ENCODE measurements at regions not wholly inside any gene's neighbourhood (a gene's known extent, or its start where the extent isn't known, plus 50 kb on each side); places are given as distances from the start of the nearest gene placed in this dataset.
"Not testable (repeated sequence)": the region's sequence is repeated elsewhere in the genome, so short reads cannot be mapped to it uniquely, and the experiment has no call there.

DNA sequence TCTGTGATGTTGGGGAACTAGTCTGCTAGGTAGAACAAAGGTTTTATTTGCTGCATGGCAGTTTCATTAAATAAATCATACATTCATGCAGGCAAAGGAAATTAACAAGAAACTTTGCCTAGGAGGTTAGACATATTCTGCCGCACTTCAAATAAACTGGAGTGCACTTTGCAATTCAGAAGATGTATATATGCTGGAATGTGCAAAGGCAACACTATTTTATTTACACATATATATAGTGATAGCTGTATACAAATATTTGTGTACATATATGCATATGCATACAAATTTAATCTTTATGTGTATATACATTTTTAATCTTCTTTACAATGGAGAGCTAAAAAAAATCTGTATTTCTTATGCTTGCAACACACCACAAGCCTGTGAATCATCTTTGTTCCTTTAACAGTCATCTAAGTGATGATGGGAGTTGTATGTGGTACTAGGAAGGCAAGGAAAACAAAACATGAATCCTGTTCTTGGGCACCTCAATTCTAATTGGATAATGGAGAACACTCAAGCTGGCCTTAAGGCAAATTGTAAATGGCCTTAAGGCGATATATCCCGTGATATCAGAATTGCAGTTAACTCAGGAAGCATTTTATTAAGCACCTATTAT lies 605.8 kb upstream of the CAMK1G start:
- no peak for DNase-seq (ENCODE audit: extremely low read depth in 1 of 11, low read depth in 9 of 11, low spot score in 4 of 11)

DNA sequence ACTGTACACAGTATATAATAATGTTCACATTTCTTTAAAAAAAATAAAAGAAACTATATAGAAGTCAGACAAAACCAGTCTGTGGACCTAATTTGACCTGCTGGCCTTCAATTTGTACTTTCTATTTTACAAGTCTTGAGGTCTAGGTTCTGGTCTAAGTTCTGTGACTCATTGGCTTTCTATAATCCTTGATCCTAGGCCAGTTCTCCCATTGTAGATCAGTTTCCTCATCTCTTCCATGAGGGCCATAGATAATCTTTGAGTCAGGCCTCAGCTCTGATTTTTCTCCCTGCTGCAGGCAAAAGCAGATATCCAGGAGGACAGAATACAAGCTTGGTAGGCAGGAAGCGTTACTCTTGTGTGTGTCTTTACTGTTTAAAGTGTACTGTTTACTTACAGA lies 603.7 kb upstream of the CAMK1G start:
- no peak for DNase-seq (ENCODE audit: extremely low read depth in 1 of 11, low read depth in 9 of 11, low spot score in 4 of 11)

- no peak for DNase-seq (ENCODE audit: extremely low read depth in 1 of 11, low read depth in 9 of 11, low spot score in 4 of 11)
These were observed 602.9 kb upstream of the CAMK1G start for GRCh38 chr1:208980605-208981004.

GRCh38 chr1:208985231-208985630 lies 598.3 kb upstream of the CAMK1G start:
- no peak for DNase-seq (ENCODE audit: extremely low read depth in 1 of 11, low read depth in 9 of 11, low spot score in 4 of 11)

DNA sequence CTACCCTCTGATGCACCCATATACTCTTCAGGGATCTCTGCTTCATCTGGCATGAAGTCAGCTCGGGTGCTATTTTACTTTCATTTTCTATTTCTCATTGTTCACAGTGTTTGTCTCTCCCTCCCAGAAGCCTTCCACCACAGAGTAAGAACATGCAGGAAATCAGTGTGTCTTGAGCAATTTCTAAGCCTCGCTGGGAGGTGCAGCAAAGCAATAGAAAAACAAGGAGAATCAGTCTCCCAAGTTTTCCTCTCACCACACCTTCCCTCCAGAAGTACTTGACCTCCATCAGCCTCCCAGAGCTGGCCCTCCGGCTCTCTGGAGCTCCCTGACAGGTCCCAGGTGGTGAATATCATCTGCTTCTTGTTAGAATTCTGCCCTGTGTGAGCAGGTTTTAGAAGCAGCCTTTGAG lies 594.7 kb upstream of the CAMK1G start:
- DNase-seq (ENCODE audit: extremely low read depth in 1 of 11, low read depth in 9 of 11, low spot score in 4 of 11) = peak in 10 of 11 donors; percentile 7 to 29 (median 18)

DNA sequence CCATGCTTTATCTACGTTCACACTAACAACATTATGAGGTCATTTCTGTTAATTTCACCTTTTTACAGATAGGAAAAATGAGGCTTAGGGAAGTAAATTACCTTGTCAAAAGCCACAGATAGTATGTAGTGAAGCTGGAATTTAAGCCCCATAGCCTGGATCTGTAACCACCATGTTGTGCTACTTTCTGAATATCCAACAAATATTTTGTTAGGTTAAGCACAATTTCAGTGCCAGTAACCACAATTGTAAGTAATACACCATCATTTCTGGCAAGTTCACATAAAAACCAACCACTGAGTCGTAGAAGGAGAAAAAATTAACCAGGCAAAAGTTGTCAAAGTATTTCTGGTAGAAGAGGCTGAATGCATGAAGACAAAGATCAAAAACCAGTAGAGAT lies 593.1 kb upstream of the CAMK1G start:
- DNase-seq (ENCODE audit: extremely low read depth in 1 of 11, low read depth in 9 of 11, low spot score in 4 of 11) = no peak

DNA sequence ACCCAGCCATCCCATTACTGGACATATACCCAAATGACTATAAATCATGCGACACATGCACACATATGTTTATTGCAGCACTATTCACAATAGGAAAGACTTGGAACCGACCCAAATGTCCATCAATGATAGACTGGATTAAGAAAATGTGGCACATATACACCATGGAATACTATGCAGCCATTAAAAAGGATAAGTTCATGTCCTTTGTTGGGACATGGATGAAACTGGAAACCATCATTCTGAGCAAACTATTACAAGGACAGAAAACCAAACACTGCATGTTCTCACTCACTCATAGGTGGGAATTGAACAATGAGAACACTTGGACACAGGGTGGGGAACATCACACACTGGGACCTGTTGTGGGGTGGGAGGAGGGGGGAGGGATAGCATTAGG lies 586.5 kb upstream of the CAMK1G start:
- not testable (repeated sequence) for DNase-seq (ENCODE audit: extremely low read depth in 1 of 11, low read depth in 9 of 11, low spot score in 4 of 11)

- peak in 1 of 11 donors; percentile 8 for DNase-seq (ENCODE audit: extremely low read depth in 1 of 11, low read depth in 9 of 11, low spot score in 4 of 11)
These were observed 585.7 kb upstream of the CAMK1G start for GRCh38 chr1:208997726-208998312.

GRCh38 chr1:209008586-209008985 lies 574.9 kb upstream of the CAMK1G start:
- DNase-seq (ENCODE audit: extremely low read depth in 1 of 11, low read depth in 9 of 11, low spot score in 4 of 11) = no peak

DNA sequence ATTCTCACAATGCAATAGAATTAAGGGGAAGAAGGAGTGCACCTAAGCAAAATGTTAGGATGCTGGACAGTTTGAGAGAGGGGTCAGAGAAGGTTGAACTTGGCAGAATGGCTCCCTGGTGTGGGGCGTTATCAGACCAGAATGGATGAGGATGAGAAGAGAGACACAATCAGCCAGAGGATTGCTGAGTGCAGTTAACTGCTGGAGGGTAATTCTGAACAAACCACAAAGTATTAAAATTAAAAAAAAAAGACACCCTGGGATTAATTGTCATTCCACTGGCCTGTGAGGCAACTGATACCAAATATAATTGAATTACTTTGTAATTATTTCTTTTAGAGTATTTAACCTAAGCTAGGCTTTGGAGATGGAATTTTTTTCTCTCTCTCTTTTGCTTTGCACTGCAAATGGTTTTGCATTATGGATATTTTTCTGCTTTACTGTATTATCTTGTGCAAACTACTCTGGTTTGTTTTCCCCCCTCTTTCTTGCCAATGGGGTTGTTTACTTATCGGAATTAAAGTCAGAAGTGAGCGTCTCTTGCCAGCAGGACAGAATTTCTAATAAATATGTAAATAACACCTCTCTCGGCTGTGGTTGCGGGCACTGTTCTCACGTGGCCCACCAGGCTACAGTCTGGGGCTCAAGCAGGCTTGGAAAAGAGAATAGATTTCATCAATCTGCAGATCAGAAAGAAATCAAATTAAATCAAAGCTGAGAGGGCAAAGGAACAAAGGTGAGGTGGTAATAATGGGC lies 572.9 kb upstream of the CAMK1G start:
- no peak for DNase-seq (ENCODE audit: extremely low read depth in 1 of 11, low read depth in 9 of 11, low spot score in 4 of 11)

GRCh38 chr1:209012443-209013196 lies 570.9 kb upstream of the CAMK1G start:
- no peak for DNase-seq (ENCODE audit: extremely low read depth in 1 of 11, low read depth in 9 of 11, low spot score in 4 of 11)

DNA sequence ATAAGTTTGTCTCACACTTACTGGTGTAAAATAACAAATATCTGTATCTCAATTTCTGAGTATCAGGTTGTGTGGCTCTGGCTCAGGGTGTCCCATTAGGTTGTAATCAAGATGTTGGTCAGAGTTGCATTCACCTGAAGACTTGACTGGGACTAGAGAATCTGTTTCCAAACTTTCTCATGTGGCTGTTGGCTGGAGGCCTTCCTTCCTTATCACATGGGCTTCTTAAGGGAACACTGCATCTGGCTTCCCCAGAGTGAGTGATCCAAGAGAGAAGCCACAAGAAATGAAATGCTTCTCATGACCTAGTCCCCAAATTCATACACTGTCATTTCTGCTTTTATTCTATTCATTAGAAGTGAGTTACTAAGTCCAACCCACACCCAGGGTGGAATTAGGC lies 568.4 kb upstream of the CAMK1G start:
- DNase-seq (ENCODE audit: extremely low read depth in 1 of 11, low read depth in 9 of 11, low spot score in 4 of 11) = no peak

- no peak for DNase-seq (ENCODE audit: extremely low read depth in 1 of 11, low read depth in 9 of 11, low spot score in 4 of 11)
These were observed 561.9 kb upstream of the CAMK1G start for GRCh38 chr1:209021622-209022021.

GRCh38 chr1:209023790-209024189 lies 559.7 kb upstream of the CAMK1G start:
- DNase-seq (ENCODE audit: extremely low read depth in 1 of 11, low read depth in 9 of 11, low spot score in 4 of 11) = no peak

- no peak for DNase-seq (ENCODE audit: extremely low read depth in 1 of 11, low read depth in 9 of 11, low spot score in 4 of 11)
These were observed 553.8 kb upstream of the CAMK1G start for GRCh38 chr1:209029737-209030136.

- DNase-seq (ENCODE audit: extremely low read depth in 1 of 11, low read depth in 9 of 11, low spot score in 4 of 11) = no peak
These were observed 552.9 kb upstream of the CAMK1G start for GRCh38 chr1:209030454-209031167.

DNA sequence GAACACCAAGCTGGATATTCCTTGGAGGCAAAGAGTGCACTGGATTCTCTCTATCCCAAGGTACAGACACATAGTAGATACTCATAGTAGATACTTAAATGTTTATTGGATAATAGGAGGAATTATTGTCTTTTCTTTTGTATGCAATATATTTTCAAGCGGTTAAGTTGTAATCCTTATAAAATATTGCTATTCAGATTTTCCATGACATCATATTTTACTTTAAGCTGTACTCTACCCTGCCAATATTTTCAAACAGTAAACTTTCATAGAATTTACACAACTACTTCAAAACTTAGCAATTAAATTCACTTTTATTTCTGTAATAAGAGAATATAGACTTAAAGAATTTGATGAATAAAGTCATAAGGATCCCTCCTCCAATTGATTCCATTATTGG lies 546.5 kb upstream of the CAMK1G start:
- no peak for DNase-seq (ENCODE audit: extremely low read depth in 1 of 11, low read depth in 9 of 11, low spot score in 4 of 11)

- DNase-seq (ENCODE audit: extremely low read depth in 1 of 11, low read depth in 9 of 11, low spot score in 4 of 11) = no peak
These were observed 545.2 kb upstream of the CAMK1G start for GRCh38 chr1:209038316-209038715.

GRCh38 chr1:209038735-209039134 lies 544.8 kb upstream of the CAMK1G start:
- DNase-seq (ENCODE audit: extremely low read depth in 1 of 11, low read depth in 9 of 11, low spot score in 4 of 11) = no peak
